OCI-M1 (cell line): ENCODE measurements at regions not wholly inside any gene's neighbourhood (a gene's known extent, or its start where the extent isn't known, plus 50 kb on each side); places are given as distances from the start of the nearest gene placed in this dataset.

Experiments used
- DNase-seq: peaks from one replicate; lab custom pipeline; 2025; lab: John Stamatoyannopoulos, UW

DNA sequence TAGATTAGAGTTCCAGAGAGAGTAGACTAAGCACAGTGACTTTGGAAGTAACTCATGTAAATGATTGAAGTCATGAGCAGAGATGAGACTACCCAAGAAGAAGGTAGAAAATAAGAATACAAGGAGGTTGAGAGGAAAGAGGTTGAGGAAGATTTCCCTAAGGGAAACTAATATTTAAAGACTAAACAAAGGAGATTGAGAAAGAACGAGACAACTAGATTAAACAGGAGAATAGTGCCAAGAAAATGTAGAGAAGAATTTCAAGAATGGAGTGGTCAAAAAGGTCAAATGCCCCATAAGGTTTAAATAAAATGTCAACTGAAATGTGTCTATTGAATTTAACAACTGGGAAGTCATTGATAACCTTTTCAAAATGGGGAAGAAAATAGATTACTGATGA, 59.0 kb downstream of the RPS29 start:
- DNase-seq = no peak

DNA sequence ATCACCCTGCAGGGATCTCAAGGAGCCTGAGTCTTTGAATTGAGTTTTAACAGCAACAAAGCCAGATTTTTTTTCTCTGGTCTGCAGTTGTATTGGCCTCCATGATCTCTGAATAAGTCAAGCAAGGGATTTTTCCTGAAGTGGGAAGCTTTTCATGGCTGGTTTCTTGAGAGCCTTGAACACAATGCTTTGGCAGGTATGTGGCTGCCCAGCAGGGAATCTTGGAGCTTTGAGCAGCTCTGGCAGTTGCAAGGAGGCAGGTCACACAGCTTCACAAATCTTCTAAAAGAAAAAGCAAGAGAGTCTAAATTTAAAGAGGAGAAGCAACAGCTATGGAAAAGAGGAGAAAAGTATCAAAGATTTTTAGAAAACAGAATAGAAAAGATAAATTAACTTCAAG, 60.1 kb downstream of the RPS29 start:
- no peak for DNase-seq

GRCh38 chr14:49516286-49516685, 69.9 kb downstream of the RPS29 start:
- DNase-seq = no peak

DNA sequence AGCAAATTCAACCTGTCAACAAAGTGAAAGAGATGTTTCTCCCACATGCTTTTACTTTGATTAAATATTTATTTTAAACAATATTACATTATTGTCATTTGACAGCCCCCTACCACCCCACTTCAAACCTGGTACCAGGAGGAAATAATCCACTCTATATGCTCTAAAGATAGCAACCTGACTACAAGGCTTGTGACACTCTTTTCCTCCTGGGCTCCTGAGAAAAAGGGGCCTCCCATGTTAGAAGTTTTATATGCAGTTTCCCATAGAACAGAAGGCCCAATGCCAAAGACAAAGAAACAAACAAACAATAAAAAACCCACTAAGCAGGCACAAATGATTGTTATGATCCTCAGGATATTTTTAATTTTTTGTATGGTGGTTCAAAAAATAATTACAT, 73.6 kb downstream of the RPS29 start:
- no peak for DNase-seq

- no peak for DNase-seq
These were observed 74.0 kb downstream of the RPS29 start for GRCh38 chr14:49512147-49512551.

DNA sequence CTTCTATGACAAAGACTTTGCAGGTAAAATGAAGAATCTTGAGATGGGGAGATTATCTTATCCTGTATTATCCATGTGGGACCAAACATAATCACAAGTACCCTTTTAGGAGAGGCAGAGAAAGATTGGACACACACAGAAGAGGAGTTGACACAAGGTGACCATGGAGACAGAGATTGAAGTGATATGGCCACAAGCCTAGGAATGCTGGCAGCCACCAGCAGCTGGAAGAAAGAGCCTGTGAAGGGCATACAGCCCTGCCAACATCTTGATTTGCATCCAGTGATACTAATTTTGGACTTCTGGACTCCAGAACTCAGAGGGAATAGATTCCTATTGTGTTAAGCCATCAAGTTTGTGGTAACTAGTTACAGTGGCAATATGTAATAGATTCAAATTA, 78.1 kb downstream of the RPS29 start:
- DNase-seq = no peak

DNA sequence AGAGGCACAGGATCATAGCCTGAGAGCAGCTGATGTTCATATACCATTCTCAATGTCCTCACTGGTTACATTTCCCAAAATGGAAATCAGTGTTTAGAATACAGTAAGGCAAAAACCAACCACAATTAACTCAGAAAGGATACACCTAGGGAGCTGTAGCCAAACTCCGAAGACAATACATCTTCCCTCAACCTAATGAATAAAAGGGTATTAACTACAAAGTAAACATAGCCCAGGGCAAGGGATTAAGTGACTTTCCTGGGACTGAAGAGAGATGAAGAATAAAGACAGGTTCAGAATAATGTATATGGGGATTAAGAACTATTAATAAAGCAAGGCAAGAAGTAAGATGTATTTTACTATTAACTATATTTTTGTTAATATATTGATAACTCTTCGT, 79.5 kb downstream of the RPS29 start:
- no peak for DNase-seq

- DNase-seq = no peak
These were observed 81.0 kb downstream of the RPS29 start for GRCh38 chr14:49505041-49505766.

GRCh38 chr14:49497725-49498348, 88.3 kb downstream of the RPS29 start:
- DNase-seq = peak; percentile 77

DNA sequence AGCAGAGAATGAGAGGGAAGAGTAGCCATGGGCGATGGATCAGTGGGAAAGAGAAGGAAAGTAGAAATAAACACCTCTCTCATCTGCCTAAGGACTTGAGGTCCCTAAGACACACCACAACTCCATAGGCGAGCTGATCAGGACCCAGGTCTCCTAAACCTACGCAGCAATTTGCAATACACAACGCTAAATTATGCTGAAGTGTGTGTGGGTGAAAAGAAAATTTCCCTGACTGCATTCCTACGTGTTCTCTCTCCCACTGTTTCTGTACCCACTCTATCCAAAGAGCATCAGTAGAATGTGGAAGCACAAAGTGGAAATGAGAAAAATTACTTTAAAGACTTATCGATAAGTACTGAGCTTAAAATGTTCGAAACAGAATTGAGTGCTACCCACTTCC, 88.9 kb downstream of the RPS29 start:
- no peak for DNase-seq

DNA sequence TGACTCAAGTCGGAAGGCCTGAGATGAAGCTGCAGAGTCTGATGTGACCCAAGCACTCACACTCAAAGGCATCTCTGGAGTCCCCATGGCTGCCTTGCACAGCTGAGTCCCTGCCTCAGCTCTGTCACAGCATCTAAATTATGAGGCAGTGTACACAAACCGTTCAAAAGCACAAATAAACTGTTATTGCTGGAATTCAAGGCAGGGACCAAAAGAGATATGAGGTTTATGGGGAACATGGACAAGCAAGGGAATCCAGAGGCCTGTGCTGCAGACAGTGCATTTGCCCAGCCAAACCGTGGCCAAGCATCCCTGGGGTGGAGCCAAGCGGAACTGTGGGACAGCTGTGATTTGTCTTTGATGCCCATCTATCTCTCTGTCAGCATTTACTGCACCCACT, 91.3 kb downstream of the RPS29 start:
- no peak for DNase-seq

- no peak for DNase-seq
These were observed 92.6 kb downstream of the RPS29 start for GRCh38 chr14:49493557-49493956.

GRCh38 chr14:49492151-49492550, 94.0 kb downstream of the RPS29 start:
- no peak for DNase-seq

DNA sequence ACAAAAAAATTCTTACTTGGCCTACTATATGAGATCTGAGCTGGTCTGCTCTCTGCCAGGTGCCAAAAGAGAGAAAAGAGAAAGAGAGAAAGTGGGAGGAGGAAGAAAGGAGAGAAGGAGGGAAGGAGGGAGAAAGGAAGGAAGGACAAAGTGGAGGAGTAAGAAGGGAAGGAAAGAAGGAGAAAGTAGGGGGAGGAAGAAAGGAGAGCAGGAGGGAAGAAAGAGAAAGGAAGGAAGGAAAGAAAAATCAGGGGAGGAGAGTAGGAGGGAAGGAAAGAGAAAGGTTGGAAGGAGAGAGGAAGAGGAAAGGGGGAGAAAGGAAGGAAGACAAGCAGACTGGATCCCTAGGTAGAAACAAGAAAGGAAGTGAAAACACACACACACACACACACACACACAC, 96.8 kb downstream of the RPS29 start:
- no peak for DNase-seq

DNA sequence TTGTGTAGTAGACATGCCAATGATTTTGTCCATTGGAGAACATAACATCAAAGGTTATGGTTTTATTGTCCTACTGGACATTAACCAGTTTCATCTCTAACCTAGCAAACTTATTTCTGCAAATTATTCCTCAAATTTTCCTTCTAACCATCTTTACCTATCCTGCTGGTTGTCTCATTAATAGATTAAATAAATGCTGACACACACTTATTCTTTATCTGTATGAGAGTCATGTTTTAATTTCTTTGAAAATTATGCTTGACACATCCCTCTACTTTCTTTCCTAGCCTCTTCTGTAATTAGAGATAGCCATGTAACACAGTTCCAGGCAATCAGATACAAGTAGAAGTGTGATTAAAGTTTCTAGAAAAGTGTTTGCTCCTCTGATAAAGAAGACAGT, 98.9 kb downstream of the RPS29 start:
- DNase-seq = no peak

GRCh38 chr14:49485290-49485689, 100.9 kb downstream of the RPS29 start:
- no peak for DNase-seq

DNA sequence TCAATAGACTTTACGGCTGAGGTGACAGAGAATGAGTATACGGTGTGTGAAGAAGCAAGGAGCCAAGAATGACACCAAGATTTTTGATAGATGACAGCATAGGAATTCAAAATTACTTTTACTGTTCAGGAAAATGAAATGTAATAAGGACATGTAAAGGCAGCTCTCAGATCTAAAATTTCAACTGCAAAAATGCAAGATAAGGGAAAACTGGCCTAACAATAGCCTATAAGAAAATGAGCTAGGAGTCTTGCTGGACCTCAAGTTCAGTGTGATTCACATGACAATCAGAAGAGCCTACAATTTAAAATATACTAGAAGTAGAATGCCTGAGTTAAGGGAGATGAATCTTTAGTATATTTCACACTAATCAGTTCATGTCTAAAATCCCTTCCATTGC, 102.0 kb downstream of the RPS29 start:
- DNase-seq = no peak

- no peak for DNase-seq
These were observed 102.9 kb downstream of the RPS29 start for GRCh38 chr14:49483268-49483667.

DNA sequence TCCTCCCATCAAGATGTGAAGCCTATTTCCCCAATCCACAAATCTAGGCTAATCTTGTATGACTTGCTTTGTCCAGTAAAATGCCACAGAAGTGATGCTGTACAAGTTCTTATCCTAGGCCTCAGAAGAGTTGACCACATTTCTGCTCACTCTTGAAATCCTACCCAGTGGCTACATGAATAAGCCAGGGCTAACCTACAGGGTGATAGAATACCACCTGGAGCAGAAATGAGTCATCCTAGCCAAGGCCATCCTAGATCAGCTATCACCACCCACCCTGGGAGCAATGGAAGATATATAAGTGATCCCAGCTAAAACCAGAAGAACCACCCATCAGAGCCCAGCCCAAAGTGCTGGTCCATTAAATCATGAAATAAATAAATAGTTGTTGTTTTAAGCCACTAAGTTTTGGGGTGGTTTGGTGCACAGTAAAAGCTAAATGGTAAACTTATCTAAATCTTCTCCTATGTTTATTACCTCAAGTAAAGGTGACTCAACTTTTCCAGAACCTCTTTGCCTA, 105.1 kb downstream of the RPS29 start:
- DNase-seq = no peak

GRCh38 chr14:49480053-49480760, 106.0 kb downstream of the RPS29 start:
- no peak for DNase-seq

DNA sequence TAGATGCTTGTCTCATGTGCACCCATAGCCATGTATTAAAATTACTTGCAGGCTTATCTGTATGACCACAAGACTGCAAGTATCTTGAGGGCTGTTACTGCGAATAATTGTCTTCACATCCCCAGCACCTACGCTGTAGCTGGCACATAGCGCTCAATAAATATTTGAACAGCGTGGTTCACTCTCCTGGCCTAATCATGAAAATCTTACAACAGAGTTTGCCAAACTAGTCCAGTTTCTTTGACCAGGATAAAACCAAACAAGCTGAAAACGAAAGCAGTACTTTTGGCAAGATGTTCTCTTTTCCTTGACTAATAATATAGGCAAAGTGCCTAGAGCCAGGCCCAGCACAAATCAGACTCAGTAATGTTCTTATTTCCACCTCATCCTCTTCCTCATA, 106.7 kb downstream of the RPS29 start:
- DNase-seq = no peak

DNA sequence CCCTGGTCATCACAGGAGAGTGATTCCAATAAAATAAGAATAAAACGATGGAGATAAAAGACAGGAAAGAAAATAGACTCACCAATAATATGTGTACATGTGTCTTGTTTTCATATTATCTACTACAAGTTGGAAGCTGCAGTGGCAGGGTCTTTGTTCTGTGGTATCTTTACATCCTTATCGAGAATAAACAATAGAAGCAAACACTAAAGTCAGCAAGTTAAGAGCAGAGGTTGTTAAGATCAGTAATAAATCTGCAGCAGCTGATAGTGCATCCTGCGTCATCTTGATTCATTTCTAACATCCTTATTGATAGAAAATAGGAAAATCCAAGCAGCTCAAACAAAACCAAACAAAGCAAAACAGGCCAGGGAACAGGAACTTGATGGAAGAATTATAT, 107.4 kb downstream of the RPS29 start:
- no peak for DNase-seq

DNA sequence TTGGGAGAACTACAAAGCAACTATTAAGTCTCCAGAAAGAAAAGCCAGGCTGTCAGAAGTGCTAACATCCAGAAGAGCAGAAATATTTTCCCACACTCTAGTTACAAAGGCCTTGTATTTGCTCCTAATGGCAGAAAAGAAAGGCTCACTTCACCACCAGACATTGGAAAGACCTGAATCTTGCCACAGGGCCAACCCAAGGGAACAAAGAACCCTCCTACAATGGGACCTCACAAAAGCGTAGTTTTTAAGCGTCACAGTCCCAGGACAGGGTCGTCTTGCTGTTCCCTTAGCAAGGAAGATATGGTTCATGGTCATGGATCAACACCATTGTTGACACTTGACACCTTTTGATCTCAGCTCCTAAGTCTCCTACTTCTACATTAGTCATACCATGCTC, 119.1 kb downstream of the RPS29 start:
- DNase-seq = no peak
